Hepatocyte (in vitro differentiated cells): ENCODE measurements at regions not wholly inside any gene's neighbourhood (a gene's known extent, or its start where the extent isn't known, plus 50 kb on each side); places are given as distances from the start of the nearest gene placed in this dataset.

ENCODE experiments used
- DNase-seq: peaks from one replicate; pipeline ENCODE4 v3.0.0-alpha.2; 2016; ENCODE audit warnings: low spot score
- H2AFZ ChIP-seq: fragments of 200-600 bp; sonication (generic); 2 replicates; pipeline ENCODE4 v1.6.0; 2016; ENCODE audit warnings: antibody characterized with exemption, mild to moderate bottlenecking
- H3K27ac ChIP-seq: fragments of 200-600 bp; sonication (generic); 2 replicates; pipeline ENCODE4 v1.5.1; 2016; ENCODE audit warnings: mild to moderate bottlenecking
- H3K27me3 ChIP-seq: fragments of 200-600 bp; sonication (generic); 2 replicates; pipeline ENCODE4 v1.6.1; 2016
- H3K36me3 ChIP-seq: fragments of 200-600 bp; sonication (generic); replicated peaks from 2 replicates; pipeline ENCODE4 v1.5.1; 2016; ENCODE audit warnings: low read depth; ENCODE audit not compliant: insufficient read depth
- H3K4me1 ChIP-seq: fragments of 200-600 bp; sonication (generic); 2 replicates; pipeline ENCODE4 v1.5.1; 2016; ENCODE audit warnings: mild to moderate bottlenecking, moderate library complexity; ENCODE audit not compliant: insufficient read depth
- H3K4me2 ChIP-seq: fragments of 200-600 bp; sonication (generic); 2 replicates; pipeline ENCODE4 v1.6.0; 2016
- H3K4me3 ChIP-seq: fragments of 200-600 bp; sonication (generic); 2 replicates; pipeline ENCODE4 v1.5.1; 2016; ENCODE audit warnings: mild to moderate bottlenecking
- H3K79me2 ChIP-seq: fragments of 200-600 bp; sonication (generic); 2 replicates; pipeline ENCODE4 v1.6.0; 2017; ENCODE audit warnings: mild to moderate bottlenecking
- H3K9me2 ChIP-seq: fragments of 200-600 bp; sonication (generic); replicated peaks from 2 replicates; pipeline ENCODE4 v1.6.0; 2017; ENCODE audit warnings: mild to moderate bottlenecking; ENCODE audit not compliant: insufficient read depth
- H3K9me3 ChIP-seq: fragments of 200-600 bp; sonication (generic); 2 replicates; pipeline ENCODE4 v1.5.1; 2016; ENCODE audit warnings: low read depth, mild to moderate bottlenecking
- H4K20me1 ChIP-seq: fragments of 200-600 bp; sonication (generic); 2 replicates; pipeline ENCODE4 v1.6.0; 2016; ENCODE audit warnings: mild to moderate bottlenecking; ENCODE audit not compliant: insufficient read depth, poor library complexity, severe bottlenecking
- EZH2 ChIP-seq: fragments of 200-600 bp; sonication (generic); IDR thresholded peaks from 2 replicates; pipeline ENCODE4 v1.6.1; 2016; ENCODE audit warnings: antibody characterized with exemption, mild to moderate bottlenecking, borderline replicate concordance
- EZH2phosphoT487 ChIP-seq: fragments of 200-600 bp; sonication (generic); IDR thresholded peaks from one replicate; pipeline ENCODE4 v1.6.1; 2018; ENCODE audit warnings: antibody characterized with exemption, mild to moderate bottlenecking, low read depth, moderate library complexity; ENCODE audit not compliant: unreplicated experiment, severe bottlenecking
- WGBS: methylation state at CpG from one replicate; pipeline ENCODE4 v1.1.6; 2016; ENCODE audit warnings: low lambda C conversion rate; ENCODE audit errors: missing lambda C conversion rate; 5-methylcytosine and 5-hydroxymethylcytosine counted together
- TF ChIP-seq, protein P1 (sequence below): fragments of 200-600 bp; sonication (generic); IDR thresholded peaks from 2 replicates; pipeline ENCODE4 v1.5.1; 2016; ENCODE audit warnings: antibody characterized with exemption, mild to moderate bottlenecking; ENCODE audit not compliant: poor library complexity

DNA sequence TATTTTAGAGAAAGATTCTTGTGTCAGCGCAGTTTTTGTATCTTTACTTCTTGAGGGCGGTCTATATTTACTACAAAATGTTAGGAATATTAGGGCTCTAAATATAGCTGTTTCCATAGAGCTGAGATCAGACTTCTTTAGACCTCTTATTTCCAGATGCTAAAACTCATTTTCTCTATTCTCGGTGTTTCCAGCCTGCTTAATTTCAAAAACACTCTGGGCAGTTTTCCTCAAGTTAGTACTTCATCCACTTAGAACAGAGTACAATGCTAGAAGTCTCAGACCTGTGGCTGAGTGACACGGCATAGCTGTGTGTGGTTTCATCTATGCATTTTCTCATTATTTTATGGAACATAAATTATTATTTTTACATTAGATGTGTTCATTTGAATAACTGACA is 346.6 kb downstream of the PABPC4L start:
- H4K20me1 ChIP-seq, result no peaks in the 10 kb centered on the region
- 89% methylated on average over 4 of the region's 4 CpGs for WGBS
- no peak overlapping the region for H2AFZ ChIP-seq
- no peaks in the 10 kb centered on the region for H3K27me3 ChIP-seq
- H3K27ac ChIP-seq, result no peak overlapping the region
- H3K9me2 ChIP-seq, result no peaks in the 10 kb centered on the region
- H3K4me3 ChIP-seq, result no peak overlapping the region
- no peaks in the 10 kb centered on the region for H3K36me3 ChIP-seq
- DNase-seq, result no peak
- no peak overlapping the region for H3K4me2 ChIP-seq
- TF ChIP-seq, protein P1, sequence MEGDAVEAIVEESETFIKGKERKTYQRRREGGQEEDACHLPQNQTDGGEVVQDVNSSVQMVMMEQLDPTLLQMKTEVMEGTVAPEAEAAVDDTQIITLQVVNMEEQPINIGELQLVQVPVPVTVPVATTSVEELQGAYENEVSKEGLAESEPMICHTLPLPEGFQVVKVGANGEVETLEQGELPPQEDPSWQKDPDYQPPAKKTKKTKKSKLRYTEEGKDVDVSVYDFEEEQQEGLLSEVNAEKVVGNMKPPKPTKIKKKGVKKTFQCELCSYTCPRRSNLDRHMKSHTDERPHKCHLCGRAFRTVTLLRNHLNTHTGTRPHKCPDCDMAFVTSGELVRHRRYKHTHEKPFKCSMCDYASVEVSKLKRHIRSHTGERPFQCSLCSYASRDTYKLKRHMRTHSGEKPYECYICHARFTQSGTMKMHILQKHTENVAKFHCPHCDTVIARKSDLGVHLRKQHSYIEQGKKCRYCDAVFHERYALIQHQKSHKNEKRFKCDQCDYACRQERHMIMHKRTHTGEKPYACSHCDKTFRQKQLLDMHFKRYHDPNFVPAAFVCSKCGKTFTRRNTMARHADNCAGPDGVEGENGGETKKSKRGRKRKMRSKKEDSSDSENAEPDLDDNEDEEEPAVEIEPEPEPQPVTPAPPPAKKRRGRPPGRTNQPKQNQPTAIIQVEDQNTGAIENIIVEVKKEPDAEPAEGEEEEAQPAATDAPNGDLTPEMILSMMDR, result no peak
- TF ChIP-seq EZH2phosphoT487 (no peak), EZH2 (no peak)
- H3K79me2 ChIP-seq, result no peaks in the 10 kb centered on the region
- H3K4me1 ChIP-seq, result no peaks in the 10 kb centered on the region
- no peaks in the 10 kb centered on the region for H3K9me3 ChIP-seq

DNA sequence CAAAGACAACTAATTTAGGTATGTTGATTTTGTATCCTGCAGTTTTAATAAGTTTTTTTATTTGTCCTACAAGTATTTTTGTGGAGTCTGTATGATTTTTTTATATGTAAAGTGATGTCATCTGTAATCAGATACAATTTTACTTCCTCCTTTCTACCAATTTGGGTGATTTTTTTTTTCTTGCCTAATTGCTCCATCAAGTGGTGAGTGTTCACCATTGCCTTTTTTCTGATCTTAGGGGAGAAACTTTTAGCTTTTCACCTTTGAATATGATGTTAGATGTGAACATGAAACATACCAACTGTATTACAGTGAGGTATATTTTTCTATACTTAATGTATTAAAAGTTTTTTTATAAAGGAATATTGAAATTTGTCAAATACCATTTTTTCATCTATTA is 362.3 kb downstream of the PABPC4L start:
- no peak overlapping the region for H3K4me2 ChIP-seq
- H3K9me2 ChIP-seq, result no peaks in the 10 kb centered on the region
- H2AFZ ChIP-seq, result no peak overlapping the region
- no peak overlapping the region for H3K27ac ChIP-seq
- no peaks in the 10 kb centered on the region for H3K9me3 ChIP-seq
- H3K4me3 ChIP-seq, result no peak overlapping the region
- no peaks in the 10 kb centered on the region for H3K4me1 ChIP-seq
- TF ChIP-seq EZH2phosphoT487 (no peak), EZH2 (no peak)
- TF ChIP-seq, protein P1, result no peak
- H3K36me3 ChIP-seq, result no peaks in the 10 kb centered on the region
- H3K27me3 ChIP-seq, result no peaks in the 10 kb centered on the region
- no peaks in the 10 kb centered on the region for H4K20me1 ChIP-seq
- H3K79me2 ChIP-seq, result no peaks in the 10 kb centered on the region
- DNase-seq, result no peak

DNA sequence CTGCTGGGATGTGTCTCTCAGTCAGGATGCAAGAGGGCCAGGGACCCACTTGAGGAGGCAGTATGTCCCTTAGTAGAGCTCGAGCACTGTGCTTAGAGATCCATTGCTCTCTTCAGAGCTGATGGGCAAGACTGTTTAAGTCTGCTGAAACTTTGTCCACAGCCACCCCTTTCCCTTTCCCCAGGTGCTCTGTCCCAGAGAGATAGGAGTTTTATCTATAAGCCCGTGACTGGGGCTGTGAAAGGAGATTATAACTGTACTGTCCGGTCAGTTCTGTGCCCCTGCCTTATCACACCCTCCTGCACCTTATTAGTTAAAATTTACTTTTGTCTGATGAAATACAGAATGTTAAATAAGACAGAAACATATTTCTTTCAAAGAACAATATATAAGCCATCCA is 378.4 kb downstream of the PABPC4L start:
- Histone ChIP-seq H3K36me3 (no peaks in the 10 kb centered on the region), H3K4me1 (no peaks in the 10 kb centered on the region), H3K4me2 (no peak overlapping the region), H3K4me3 (no peak overlapping the region), H2AFZ (no peak overlapping the region), H3K9me3 (no peaks in the 10 kb centered on the region), H3K79me2 (no peaks in the 10 kb centered on the region), H3K9me2 (no peaks in the 10 kb centered on the region), H3K27me3 (no peaks in the 10 kb centered on the region), H4K20me1 (no peaks in the 10 kb centered on the region), H3K27ac (no peak overlapping the region)
- no peak for TF ChIP-seq EZH2
- TF ChIP-seq, protein P1, result no peak
- no peak for TF ChIP-seq EZH2phosphoT487
- 77% methylated on average over 3 of the region's 3 CpGs for WGBS
- DNase-seq, result no peak

DNA sequence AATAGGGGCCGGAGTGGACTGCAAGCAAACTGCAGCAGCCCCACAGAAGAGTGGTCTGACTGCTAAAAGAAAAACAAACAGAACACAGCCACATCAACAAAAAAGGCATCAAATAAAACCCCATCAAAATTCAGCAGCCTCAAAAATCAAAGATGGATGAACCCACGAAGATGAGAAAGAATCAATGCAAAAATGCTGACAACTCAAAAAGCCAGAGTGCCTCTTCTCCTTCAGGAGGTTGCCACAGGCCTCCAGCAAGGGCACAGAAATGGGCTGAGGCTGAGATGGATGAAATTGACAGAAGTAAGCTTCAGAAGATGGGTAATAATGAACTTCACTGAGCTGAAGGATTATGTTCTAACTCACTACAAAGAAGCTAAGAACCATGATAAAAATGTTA is 388.6 kb downstream of the PABPC4L start:
- TF ChIP-seq EZH2phosphoT487, result no peak
- no peak for TF ChIP-seq EZH2
- TF ChIP-seq, protein P1, result no peak

More for the DNA sequence above, 388.6 kb downstream of the PABPC4L start:
- Histone ChIP-seq H3K27me3 (no peaks in the 10 kb centered on the region), H3K4me1 (no peaks in the 10 kb centered on the region), H4K20me1 (no peaks in the 10 kb centered on the region), H3K9me2 (no peaks in the 10 kb centered on the region), H3K4me3 (no peak overlapping the region), H3K9me3 (no peaks in the 10 kb centered on the region), H3K79me2 (no peaks in the 10 kb centered on the region), H3K27ac (no peak overlapping the region), H2AFZ (no peak overlapping the region), H3K4me2 (no peak overlapping the region), H3K36me3 (no peaks in the 10 kb centered on the region)
- WGBS, result 67% methylated on average over 2 of the region's 2 CpGs
- no peak for DNase-seq
